ENCODE measurements at regions not wholly inside any gene's neighbourhood (a gene's known extent, or its start where the extent isn't known, plus 50 kb on each side); places are given as distances from the start of the nearest gene placed in this dataset.

- TF ChIP-seq, protein P1, sequence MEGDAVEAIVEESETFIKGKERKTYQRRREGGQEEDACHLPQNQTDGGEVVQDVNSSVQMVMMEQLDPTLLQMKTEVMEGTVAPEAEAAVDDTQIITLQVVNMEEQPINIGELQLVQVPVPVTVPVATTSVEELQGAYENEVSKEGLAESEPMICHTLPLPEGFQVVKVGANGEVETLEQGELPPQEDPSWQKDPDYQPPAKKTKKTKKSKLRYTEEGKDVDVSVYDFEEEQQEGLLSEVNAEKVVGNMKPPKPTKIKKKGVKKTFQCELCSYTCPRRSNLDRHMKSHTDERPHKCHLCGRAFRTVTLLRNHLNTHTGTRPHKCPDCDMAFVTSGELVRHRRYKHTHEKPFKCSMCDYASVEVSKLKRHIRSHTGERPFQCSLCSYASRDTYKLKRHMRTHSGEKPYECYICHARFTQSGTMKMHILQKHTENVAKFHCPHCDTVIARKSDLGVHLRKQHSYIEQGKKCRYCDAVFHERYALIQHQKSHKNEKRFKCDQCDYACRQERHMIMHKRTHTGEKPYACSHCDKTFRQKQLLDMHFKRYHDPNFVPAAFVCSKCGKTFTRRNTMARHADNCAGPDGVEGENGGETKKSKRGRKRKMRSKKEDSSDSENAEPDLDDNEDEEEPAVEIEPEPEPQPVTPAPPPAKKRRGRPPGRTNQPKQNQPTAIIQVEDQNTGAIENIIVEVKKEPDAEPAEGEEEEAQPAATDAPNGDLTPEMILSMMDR (conservative IDR thresholded peaks at IDR 0.05; ENCODE audit: low read length) = no peak
- no peak overlapping the region for H3K4me3 ChIP-seq (ENCODE audit: low read length)
- DNase-seq (ENCODE audit: low read depth) = no peak
Observed at GRCh38 chr9:110073356-110073905, 134.5 kb downstream of the C9orf152 start.

GRCh38 chr9:110076894-110077725, 130.8 kb downstream of the C9orf152 start:
- DNase-seq (ENCODE audit: low read depth) = peak; percentile 71
- TF ChIP-seq, protein P1 (conservative IDR thresholded peaks at IDR 0.05; ENCODE audit: low read length) = no peak
- H3K4me3 ChIP-seq (ENCODE audit: low read length) = no peak overlapping the region

DNA sequence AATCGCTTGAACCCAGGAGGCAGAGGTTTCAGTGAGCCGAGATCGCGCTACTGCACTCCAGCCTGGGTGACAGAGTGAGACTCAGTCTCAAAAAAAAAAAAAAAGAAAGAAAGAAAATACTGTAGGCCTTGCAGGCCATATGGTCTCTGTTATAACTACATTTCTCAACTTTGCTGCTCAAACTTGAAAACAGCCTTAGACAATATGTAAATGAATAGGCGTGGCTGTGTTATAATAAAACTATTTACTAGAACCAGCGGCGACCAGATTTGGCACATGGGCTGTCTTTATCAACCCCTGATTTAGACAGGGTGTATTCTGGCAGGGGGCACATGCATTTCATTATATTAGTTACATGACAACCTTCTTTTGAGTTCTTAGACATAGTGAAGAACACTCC, 130.0 kb downstream of the C9orf152 start:
- TF ChIP-seq, protein P1 (conservative IDR thresholded peaks at IDR 0.05; ENCODE audit: low read length) = no peak
- no peak overlapping the region for H3K4me3 ChIP-seq (ENCODE audit: low read length)
- DNase-seq (ENCODE audit: low read depth) = peak; percentile 76

DNA sequence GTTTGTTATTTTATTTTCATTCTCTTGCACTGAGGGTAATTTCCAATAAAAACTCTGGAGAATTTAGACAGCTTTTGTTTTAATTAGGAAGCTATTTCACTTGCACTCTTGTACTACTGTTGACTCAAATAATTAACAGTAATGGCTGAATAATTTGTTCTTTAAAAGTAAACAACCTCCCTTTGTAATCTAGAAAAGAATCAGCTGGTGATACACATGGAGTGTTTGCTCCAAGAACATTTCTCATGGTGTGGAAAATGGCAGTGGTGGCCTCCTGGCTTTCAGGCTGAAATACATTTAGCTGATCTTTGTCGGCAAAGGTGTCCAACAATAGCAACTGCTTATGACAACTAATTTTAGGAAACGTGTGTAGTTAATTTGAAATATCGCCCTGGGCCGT, 129.4 kb downstream of the C9orf152 start:
- no peak for DNase-seq (ENCODE audit: low read depth)
- TF ChIP-seq, protein P1 (conservative IDR thresholded peaks at IDR 0.05; ENCODE audit: low read length) = no peak

DNA sequence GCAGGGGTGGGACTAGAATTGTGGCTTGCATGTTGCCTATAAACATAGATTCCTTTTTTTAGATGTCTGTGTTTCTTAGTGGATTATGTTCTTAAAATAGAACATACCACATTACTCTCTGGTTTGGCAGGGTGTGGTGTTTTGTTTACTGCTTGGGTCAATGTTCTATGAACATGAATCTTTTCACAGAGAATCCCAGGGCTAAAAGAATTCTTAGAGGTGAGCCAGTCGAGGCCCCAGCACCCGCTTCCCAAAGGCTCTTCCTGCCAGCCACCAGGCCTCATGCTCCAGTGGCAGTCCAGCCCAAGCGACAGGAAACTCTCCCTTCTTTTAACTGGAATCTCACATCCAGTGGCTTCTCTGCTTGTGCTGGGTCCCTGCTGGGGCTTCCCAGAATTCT, 126.6 kb downstream of the C9orf152 start:
- no peak overlapping the region for H3K4me3 ChIP-seq (ENCODE audit: low read length)
- TF ChIP-seq, protein P1 (conservative IDR thresholded peaks at IDR 0.05; ENCODE audit: low read length) = no peak
- DNase-seq (ENCODE audit: low read depth) = peak; percentile 78

More for the DNA sequence above, 129.4 kb downstream of the C9orf152 start:
- H3K4me3 ChIP-seq (ENCODE audit: low read length) = no peak overlapping the region

GRCh38 chr9:110083866-110084265, 124.1 kb downstream of the C9orf152 start:
- no peak for DNase-seq (ENCODE audit: low read depth)
- H3K4me3 ChIP-seq (ENCODE audit: low read length) = no peak overlapping the region
- TF ChIP-seq, protein P1 (conservative IDR thresholded peaks at IDR 0.05; ENCODE audit: low read length) = no peak

DNA sequence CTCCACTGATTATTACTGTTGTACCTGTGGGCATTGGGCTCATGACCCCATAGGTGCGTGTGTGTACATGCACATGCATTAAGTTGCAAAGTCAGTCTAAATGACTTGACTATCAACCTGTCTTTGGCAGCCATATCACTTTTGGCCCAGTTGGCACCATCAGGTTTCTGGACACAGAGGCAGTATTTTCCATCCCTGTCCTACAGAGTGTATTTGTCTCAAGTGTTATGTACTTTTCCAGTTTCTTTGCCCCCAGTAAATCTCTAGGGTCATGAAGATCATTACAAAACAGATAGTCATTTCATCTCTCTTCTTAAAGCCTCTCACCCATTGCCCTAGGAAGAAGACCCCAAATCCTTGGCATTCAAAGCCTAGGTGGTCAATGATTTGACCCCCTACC, 121.4 kb downstream of the C9orf152 start:
- TF ChIP-seq, protein P1 (conservative IDR thresholded peaks at IDR 0.05; ENCODE audit: low read length) = no peak
- DNase-seq (ENCODE audit: low read depth) = no peak
- no peak overlapping the region for H3K4me3 ChIP-seq (ENCODE audit: low read length)
